ENCODE measurements at regions not wholly inside any gene's neighbourhood (a gene's known extent, or its start where the extent isn't known, plus 50 kb on each side); places are given as distances from the start of the nearest gene placed in this dataset.
"Not testable (repeated sequence)": the region's sequence is repeated elsewhere in the genome, so short reads cannot be mapped to it uniquely, and the experiment has no call there.

DNA sequence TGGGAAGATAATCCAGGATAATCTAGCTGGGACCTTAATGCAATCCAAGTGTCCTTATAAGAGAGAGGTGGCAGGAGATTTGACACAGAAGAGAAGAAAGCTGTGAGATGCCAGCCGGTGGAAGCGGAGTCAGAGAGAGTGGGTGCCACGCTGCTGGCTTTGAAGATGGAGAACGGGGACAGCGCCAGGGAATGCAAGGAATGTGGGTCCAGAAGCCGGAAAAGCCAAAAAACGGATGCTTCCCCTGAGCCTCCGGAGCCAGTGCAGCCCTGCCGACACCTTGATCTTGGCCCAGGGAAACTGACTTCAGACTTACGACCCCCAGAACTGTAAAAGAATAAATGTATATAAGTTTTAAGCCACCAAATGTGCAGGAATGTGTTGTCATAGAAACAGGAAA lies 152.6 kb downstream of the ZNF281 start:
- no TSS peak for BruUV-seq (replicated peaks)
- H3K36me3 ChIP-seq (ENCODE audit: control insufficient read depth, insufficient read depth, low read length) = no peaks in the 10 kb centered on the region
- Mint-ChIP-seq H3K4me1 (ENCODE audit: low read depth, unreplicated experiment) (peaks cover 11% of the 10 kb centered on the region), H3K27ac (ENCODE audit: unreplicated experiment) (no peak overlapping the region), H3K27me3 (ENCODE audit: insufficient read depth, unreplicated experiment) (no peaks in the 10 kb centered on the region), H3K4me3 (ENCODE audit: unreplicated experiment) (no peak overlapping the region), H3K9me3 (ENCODE audit: unreplicated experiment) (no peaks in the 10 kb centered on the region), H3K36me3 (ENCODE audit: insufficient read depth, unreplicated experiment) (no peaks in the 10 kb centered on the region)
- intact Hi-C loops (cut with micrococcal nuclease; ENCODE audit: unreplicated experiment) = no loop called here
- CTCF ChIA-PET = no interaction called here
- no peak for DNase-seq
- no peaks in the 10 kb centered on the region for H3K4me1 ChIP-seq
- no peaks in the 10 kb centered on the region for H3K27me3 ChIP-seq (replicated peaks; ENCODE audit: control insufficient read depth, insufficient read depth, low read length)
- POLR2A ChIA-PET = no interaction called here
- TF ChIP-seq, protein P1, sequence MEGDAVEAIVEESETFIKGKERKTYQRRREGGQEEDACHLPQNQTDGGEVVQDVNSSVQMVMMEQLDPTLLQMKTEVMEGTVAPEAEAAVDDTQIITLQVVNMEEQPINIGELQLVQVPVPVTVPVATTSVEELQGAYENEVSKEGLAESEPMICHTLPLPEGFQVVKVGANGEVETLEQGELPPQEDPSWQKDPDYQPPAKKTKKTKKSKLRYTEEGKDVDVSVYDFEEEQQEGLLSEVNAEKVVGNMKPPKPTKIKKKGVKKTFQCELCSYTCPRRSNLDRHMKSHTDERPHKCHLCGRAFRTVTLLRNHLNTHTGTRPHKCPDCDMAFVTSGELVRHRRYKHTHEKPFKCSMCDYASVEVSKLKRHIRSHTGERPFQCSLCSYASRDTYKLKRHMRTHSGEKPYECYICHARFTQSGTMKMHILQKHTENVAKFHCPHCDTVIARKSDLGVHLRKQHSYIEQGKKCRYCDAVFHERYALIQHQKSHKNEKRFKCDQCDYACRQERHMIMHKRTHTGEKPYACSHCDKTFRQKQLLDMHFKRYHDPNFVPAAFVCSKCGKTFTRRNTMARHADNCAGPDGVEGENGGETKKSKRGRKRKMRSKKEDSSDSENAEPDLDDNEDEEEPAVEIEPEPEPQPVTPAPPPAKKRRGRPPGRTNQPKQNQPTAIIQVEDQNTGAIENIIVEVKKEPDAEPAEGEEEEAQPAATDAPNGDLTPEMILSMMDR (IDR thresholded peaks at IDR 0.05; ENCODE audit: insufficient read depth in 1 of 2, low read depth in 1 of 2, low read length in 1 of 2, severe bottlenecking in 1 of 2, unreplicated experiment in 1 of 2) = no peak
- H3K9me3 ChIP-seq = no peaks in the 10 kb centered on the region
- no peak overlapping the region for H3K4me3 ChIP-seq (ENCODE audit: low read depth, low read length)

DNA sequence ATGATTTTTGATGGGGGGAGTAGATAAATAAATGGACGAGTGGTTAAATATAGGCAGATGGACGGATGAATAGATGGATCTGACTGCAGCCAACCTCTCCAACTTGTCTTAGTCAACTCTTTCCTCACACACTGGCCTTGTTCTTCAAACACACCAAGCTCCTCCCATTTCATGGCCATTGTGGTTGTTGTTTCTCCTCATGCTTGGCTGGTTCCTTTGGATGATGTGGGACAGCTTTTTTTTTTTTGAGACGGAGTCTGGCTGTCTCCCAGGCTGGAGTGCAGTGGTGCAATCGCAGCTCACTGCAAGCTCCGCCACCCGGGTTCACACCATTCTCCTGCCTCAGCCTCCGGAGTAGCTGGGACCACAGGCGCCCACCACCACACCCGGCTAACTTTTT lies 155.2 kb downstream of the ZNF281 start:
- CTCF ChIA-PET = interaction anchor here (0.5 kb wide), 1 partner anchor 196 kb away, joined by 4 read pairs; no protein-coding TSS in a partner anchor
- POLR2A ChIA-PET; intact Hi-C loops (cut with micrococcal nuclease; ENCODE audit: unreplicated experiment): not testable (repeated sequence)

DNA sequence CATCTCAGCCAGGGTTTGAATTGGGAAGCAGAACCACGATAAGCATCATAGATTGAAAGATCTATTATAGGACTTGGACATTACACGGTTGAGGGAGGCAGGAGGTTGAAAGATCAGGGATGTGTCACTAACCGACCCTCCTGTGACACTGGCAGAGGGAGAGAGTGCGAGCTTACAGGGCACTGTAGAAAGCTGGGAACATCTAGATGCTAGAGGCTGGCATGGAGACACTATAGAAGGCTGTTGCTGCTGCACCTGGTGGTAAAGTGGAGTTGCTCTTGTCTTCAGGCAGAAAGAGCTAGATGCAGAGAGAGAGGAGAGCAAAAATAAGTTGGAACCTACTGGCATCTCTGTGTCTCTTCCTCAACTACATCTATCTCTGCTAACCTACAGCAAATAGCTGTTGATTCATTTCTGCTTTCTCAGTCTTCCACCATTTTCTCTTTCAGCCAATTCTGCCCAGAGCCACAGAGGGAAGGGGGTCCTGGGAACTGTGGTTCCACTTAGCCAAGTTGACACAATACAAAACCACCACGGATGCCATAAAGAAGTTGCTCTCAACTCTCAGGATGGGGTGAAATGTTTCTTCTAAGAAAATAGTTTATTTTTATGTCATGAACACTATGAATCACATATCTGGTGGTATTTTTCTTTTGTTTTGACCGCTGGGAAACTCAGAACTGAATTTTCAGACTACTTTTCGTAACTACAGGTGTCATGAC lies 155.9 kb downstream of the ZNF281 start:
- Mint-ChIP-seq H3K27me3 (ENCODE audit: insufficient read depth, unreplicated experiment) (no peaks in the 10 kb centered on the region), H3K4me1 (ENCODE audit: low read depth, unreplicated experiment) (peaks cover 11% of the 10 kb centered on the region), H3K4me3 (ENCODE audit: unreplicated experiment) (no peak overlapping the region), H3K36me3 (ENCODE audit: insufficient read depth, unreplicated experiment) (no peaks in the 10 kb centered on the region), H3K27ac (ENCODE audit: unreplicated experiment) (no peak overlapping the region), H3K9me3 (ENCODE audit: unreplicated experiment) (no peaks in the 10 kb centered on the region)
- Histone ChIP-seq H3K9me3 (no peaks in the 10 kb centered on the region), H3K36me3 (ENCODE audit: control insufficient read depth, insufficient read depth, low read length) (no peaks in the 10 kb centered on the region), H3K4me3 (ENCODE audit: low read depth, low read length) (no peak overlapping the region), H3K27me3 (replicated peaks; ENCODE audit: control insufficient read depth, insufficient read depth, low read length) (no peaks in the 10 kb centered on the region), H3K4me1 (no peaks in the 10 kb centered on the region)
- intact Hi-C loops (cut with micrococcal nuclease; ENCODE audit: unreplicated experiment) = no loop called here
- CTCF ChIA-PET = no interaction called here
- POLR2A ChIA-PET = no interaction called here
- TF ChIP-seq, protein P1 (IDR thresholded peaks at IDR 0.05; ENCODE audit: insufficient read depth in 1 of 2, low read depth in 1 of 2, low read length in 1 of 2, severe bottlenecking in 1 of 2, unreplicated experiment in 1 of 2) = no peak
- BruUV-seq (replicated peaks) = no TSS peak
- no peak for DNase-seq

More for the DNA sequence above, 155.2 kb downstream of the ZNF281 start:
- BruUV-seq (replicated peaks); H3K9me3 Mint-ChIP-seq (ENCODE audit: unreplicated experiment); H3K4me3 Mint-ChIP-seq (ENCODE audit: unreplicated experiment); H3K36me3 Mint-ChIP-seq (ENCODE audit: insufficient read depth, unreplicated experiment); H3K36me3 ChIP-seq (ENCODE audit: control insufficient read depth, insufficient read depth, low read length); H3K9me3 ChIP-seq; H3K4me3 ChIP-seq (ENCODE audit: low read depth, low read length); H3K27me3 ChIP-seq (replicated peaks; ENCODE audit: control insufficient read depth, insufficient read depth, low read length); DNase-seq; H3K4me1 ChIP-seq; H3K27me3 Mint-ChIP-seq (ENCODE audit: insufficient read depth, unreplicated experiment); H3K27ac Mint-ChIP-seq (ENCODE audit: unreplicated experiment): not testable (repeated sequence)
- peaks cover 11% of the 10 kb centered on the region for H3K4me1 Mint-ChIP-seq (ENCODE audit: low read depth, unreplicated experiment)
